ENCODE measurements at regions not wholly inside any gene's neighbourhood (a gene's known extent, or its start where the extent isn't known, plus 50 kb on each side); places are given as distances from the start of the nearest gene placed in this dataset.

- DNase-seq: no peak
- no peaks in the 10 kb centered on the region for H3K27me3 ChIP-seq (ENCODE audit: insufficient read depth in 3 of 3, low read length in 2 of 3)
- H3K4me3 ChIP-seq: no peak overlapping the region
- H3K9me3 ChIP-seq: no peaks in the 10 kb centered on the region
- no peak for TF ChIP-seq CTCF (IDR thresholded peaks at IDR 0.05)
- H3K27ac ChIP-seq: no peak overlapping the region
- intact Hi-C loops (cut with DNase I): no loop called here
- no peaks in the 10 kb centered on the region for H3K36me3 ChIP-seq (ENCODE audit: insufficient read depth in 1 of 2, low read depth in 1 of 2)
- no peaks in the 10 kb centered on the region for H3K4me1 ChIP-seq
- 94 to 97% (median 97%) methylated on average over 1 of the region's 1 CpG for WGBS, 3 donors
- ATAC-seq: no peak
These were observed 73.8 kb upstream of the CHCHD3 start for GRCh38 chr7:133155642-133156041.

- TF ChIP-seq CTCF (IDR thresholded peaks at IDR 0.05): no peak
- H3K4me3 ChIP-seq: no peak overlapping the region
- no peak for DNase-seq
- H3K4me1 ChIP-seq: no peaks in the 10 kb centered on the region
- H3K27ac ChIP-seq: no peak overlapping the region
- H3K27me3 ChIP-seq (ENCODE audit: insufficient read depth in 3 of 3, low read length in 2 of 3): no peaks in the 10 kb centered on the region
- ATAC-seq: no peak
- intact Hi-C loops (cut with DNase I): no loop called here
- H3K9me3 ChIP-seq: no peaks in the 10 kb centered on the region
- no peaks in the 10 kb centered on the region for H3K36me3 ChIP-seq (ENCODE audit: insufficient read depth in 1 of 2, low read depth in 1 of 2)
- 87 to 96% (median 94%) methylated on average over 1 of the region's 1 CpG for WGBS, 3 donors
These were observed 75.2 kb upstream of the CHCHD3 start for GRCh38 chr7:133157045-133157444.

- Histone ChIP-seq H3K27me3 (ENCODE audit: insufficient read depth in 3 of 3, low read length in 2 of 3) (no peaks in the 10 kb centered on the region), H3K36me3 (ENCODE audit: insufficient read depth in 1 of 2, low read depth in 1 of 2) (no peaks in the 10 kb centered on the region), H3K27ac (no peak overlapping the region), H3K4me1 (no peaks in the 10 kb centered on the region), H3K9me3 (no peaks in the 10 kb centered on the region), H3K4me3 (no peak overlapping the region)
- intact Hi-C loops (cut with DNase I): no loop called here
- TF ChIP-seq CTCF (IDR thresholded peaks at IDR 0.05): no peak
- WGBS, 3 donors: 57 to 72% (median 58%) methylated on average over 6 of the region's 6 CpGs
- ATAC-seq (no peak), DNase-seq (no peak)
These were observed 82.6 kb upstream of the CHCHD3 start for GRCh38 chr7:133164498-133164897.

- ATAC-seq: no peak
- Histone ChIP-seq H3K27me3 (ENCODE audit: insufficient read depth in 3 of 3, low read length in 2 of 3) (no peaks in the 10 kb centered on the region), H3K9me3 (no peaks in the 10 kb centered on the region), H3K4me3 (no peak overlapping the region), H3K27ac (no peak overlapping the region), H3K36me3 (ENCODE audit: insufficient read depth in 1 of 2, low read depth in 1 of 2) (no peaks in the 10 kb centered on the region), H3K4me1 (no peaks in the 10 kb centered on the region)
- WGBS, 3 donors: 86 to 89% (median 87%) methylated on average over 2 of the region's 2 CpGs
- intact Hi-C loops (cut with DNase I): no loop called here
- DNase-seq: no peak
- no peak for TF ChIP-seq CTCF (IDR thresholded peaks at IDR 0.05)
These were observed 83.1 kb upstream of the CHCHD3 start for GRCh38 chr7:133165001-133165400.

GRCh38 chr7:133165529-133165928, 83.6 kb upstream of the CHCHD3 start:
- DNase-seq (no peak), ATAC-seq (no peak)
- H3K27ac ChIP-seq: no peak overlapping the region
- WGBS, 3 donors: 61 to 66% (median 64%) methylated on average over 4 of the region's 4 CpGs
- H3K4me3 ChIP-seq: no peak overlapping the region
- H3K36me3 ChIP-seq (ENCODE audit: insufficient read depth in 1 of 2, low read depth in 1 of 2): no peaks in the 10 kb centered on the region
- intact Hi-C loops (cut with DNase I): no loop called here
- TF ChIP-seq CTCF (IDR thresholded peaks at IDR 0.05): no peak
- no peaks in the 10 kb centered on the region for H3K9me3 ChIP-seq
- H3K27me3 ChIP-seq (ENCODE audit: insufficient read depth in 3 of 3, low read length in 2 of 3): no peaks in the 10 kb centered on the region
- no peaks in the 10 kb centered on the region for H3K4me1 ChIP-seq

Data from psoas muscle (tissue), 7 donors.